Transverse colon (tissue), 4 donors: ENCODE measurements at regions not wholly inside any gene's neighbourhood (a gene's known extent, or its start where the extent isn't known, plus 50 kb on each side); places are given as distances from the start of the nearest gene placed in this dataset.

Experiments used
- DNase-seq: peaks from one replicate; pipeline ENCODE4 v3.0.0-alpha.2; 2019
- H3K27ac ChIP-seq, 4 donors: fragments of 200-600 bp; sonication (generic); 2 replicates each; pipeline ENCODE4 v1.5.1; 2016 to 2018; ENCODE audit warnings: inconsistent platforms in 4 of 4
- H3K27me3 ChIP-seq: fragments of 200-600 bp; sonication (generic); 2 replicates; pipeline ENCODE4 v1.5.1; 2017; ENCODE audit warnings: inconsistent platforms
- H3K36me3 ChIP-seq, 4 donors: fragments of 200-600 bp; sonication (generic); 2 replicates each; pipeline ENCODE4 v1.5.1; 2017 to 2019; ENCODE audit warnings: inconsistent platforms in 4 of 4
- H3K4me1 ChIP-seq, 4 donors: fragments of 200-600 bp; sonication (generic); 2 replicates each; pipeline ENCODE4 v1.5.1; 2017 to 2020; ENCODE audit warnings: inconsistent platforms in 4 of 4
- H3K4me3 ChIP-seq, 4 donors: fragments of 200-600 bp; sonication (generic); 1 replicate in 1 of 4; 2 replicates in 3 of 4; pipeline versions ENCODE4 v1.5.1 to v1.6.1; 2017 to 2019; ENCODE audit warnings: inconsistent platforms in 4 of 4
- H3K9me3 ChIP-seq, 2 donors: fragments of 200-600 bp; sonication (generic); 2 replicates each; pipeline ENCODE4 v1.5.1; 2017 to 2019; ENCODE audit warnings: inconsistent platforms in 2 of 2
- EP300 ChIP-seq: sonication (generic); formaldehyde crosslinking; IDR thresholded peaks from one replicate; pipeline ENCODE4 v1.6.1; 2017; ENCODE audit warnings: antibody characterized with exemption, low read depth
- POLR2A ChIP-seq: fragments of 450-650 bp; IDR thresholded peaks from one replicate; pipeline ENCODE4 v1.6.1; 2016; ENCODE audit warnings: antibody characterized with exemption, mild to moderate bottlenecking, moderate library complexity
- POLR2AphosphoS5 ChIP-seq, 3 donors: sonication (generic); formaldehyde crosslinking; IDR thresholded peaks; one replicate each; pipeline ENCODE4 v1.6.1; 2016; ENCODE audit warnings: antibody characterized with exemption in 3 of 3
- WGBS, 2 donors: methylation state at CpG; one replicate each; pipeline ENCODE4 v1.1.5; 2018; ENCODE audit warnings: low coverage in 1 of 2; 5-methylcytosine and 5-hydroxymethylcytosine counted together
- in situ Hi-C, 4 donors: fragments of 200-750 bp; cut with MboI; loops; one replicate each; pipeline versions ENCODE4 v1.15.0 to v1.15.1; 2017; ENCODE audit warnings: low sequenced_read_pairs in 3 of 4, low pct_ligation_motif_present in 1 of 4, low pct_unique_long_range_greater_than_20kb in 1 of 4
- intact Hi-C: fragments of 100-400 bp; cut with DNase I; formaldehyde crosslinking; loops from one replicate; pipeline ENCODE4 v1.15.1; 2023; ENCODE audit warnings: low total_unique reads
- TF ChIP-seq, protein P1 (sequence below), 5 experiments: fragments of 200-600 bp in 3 of 5; fragments of 450-650 bp in 2 of 5; sonication (generic) in 3 of 5; IDR thresholded peaks; 1 replicate in 2 of 5; 2 replicates in 3 of 5; pipeline ENCODE4 v1.5.1; 2016 to 2017; ENCODE audit warnings: antibody characterized with exemption in 5 of 5, inconsistent platforms in 3 of 5, mild to moderate bottlenecking in 2 of 5, moderate library complexity in 1 of 5

DNA sequence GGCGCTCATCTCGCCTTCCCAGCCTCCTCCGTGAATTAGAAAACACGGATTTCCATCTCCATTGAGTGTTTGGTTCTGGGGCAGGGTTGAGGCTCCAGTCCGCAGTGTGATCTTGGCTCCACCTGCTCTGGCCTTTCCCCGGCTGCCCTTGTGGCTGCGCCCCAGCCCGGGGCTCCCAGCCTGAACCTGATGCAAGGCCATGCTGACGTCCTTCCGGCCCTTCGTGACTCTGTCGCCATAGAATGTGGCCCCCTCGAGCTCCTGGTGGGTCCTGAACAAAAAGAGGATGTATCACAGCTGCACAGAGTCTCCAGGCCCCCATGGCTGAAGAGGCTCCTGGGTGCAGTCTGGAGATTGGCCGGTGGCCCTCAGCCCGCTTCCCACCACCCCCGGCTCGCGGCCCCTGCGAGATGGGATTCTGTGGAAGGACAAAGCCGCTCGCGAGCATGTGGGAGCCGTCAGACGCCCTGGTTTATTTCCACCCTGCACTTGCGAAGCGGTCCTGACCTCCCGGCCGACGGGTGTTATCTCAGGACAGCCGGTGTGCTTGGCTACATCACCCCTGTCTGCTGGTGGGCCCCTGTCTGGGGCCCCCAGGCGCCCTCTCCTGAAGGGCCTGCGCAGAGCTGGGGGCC, 1214.0 kb downstream of the BRD1 start:
- no peaks in the 10 kb centered on the region for H3K4me1 ChIP-seq
- H3K27ac ChIP-seq, result no peak overlapping the region
- no peaks in the 10 kb centered on the region for H3K27me3 ChIP-seq
- H3K4me3 ChIP-seq, result no peak overlapping the region
- no peaks in the 10 kb centered on the region for H3K9me3 ChIP-seq
- DNase-seq, result no peak
- no peaks in the 10 kb centered on the region for H3K36me3 ChIP-seq
- intact Hi-C loops (no loop called here), in situ Hi-C loops (no loop called here)
- TF ChIP-seq POLR2A (no peak), POLR2AphosphoS5 (IDR thresholded peaks at IDR 0.05) (no peak), EP300 (no peak)
- TF ChIP-seq, protein P1, sequence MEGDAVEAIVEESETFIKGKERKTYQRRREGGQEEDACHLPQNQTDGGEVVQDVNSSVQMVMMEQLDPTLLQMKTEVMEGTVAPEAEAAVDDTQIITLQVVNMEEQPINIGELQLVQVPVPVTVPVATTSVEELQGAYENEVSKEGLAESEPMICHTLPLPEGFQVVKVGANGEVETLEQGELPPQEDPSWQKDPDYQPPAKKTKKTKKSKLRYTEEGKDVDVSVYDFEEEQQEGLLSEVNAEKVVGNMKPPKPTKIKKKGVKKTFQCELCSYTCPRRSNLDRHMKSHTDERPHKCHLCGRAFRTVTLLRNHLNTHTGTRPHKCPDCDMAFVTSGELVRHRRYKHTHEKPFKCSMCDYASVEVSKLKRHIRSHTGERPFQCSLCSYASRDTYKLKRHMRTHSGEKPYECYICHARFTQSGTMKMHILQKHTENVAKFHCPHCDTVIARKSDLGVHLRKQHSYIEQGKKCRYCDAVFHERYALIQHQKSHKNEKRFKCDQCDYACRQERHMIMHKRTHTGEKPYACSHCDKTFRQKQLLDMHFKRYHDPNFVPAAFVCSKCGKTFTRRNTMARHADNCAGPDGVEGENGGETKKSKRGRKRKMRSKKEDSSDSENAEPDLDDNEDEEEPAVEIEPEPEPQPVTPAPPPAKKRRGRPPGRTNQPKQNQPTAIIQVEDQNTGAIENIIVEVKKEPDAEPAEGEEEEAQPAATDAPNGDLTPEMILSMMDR (IDR thresholded peaks at IDR 0.05), result no peak
- WGBS, 2 donors, result 86% methylated on average over 32 of the region's 32 CpGs; no CpG with 5 or more reads in 1 of the 2 donors

DNA sequence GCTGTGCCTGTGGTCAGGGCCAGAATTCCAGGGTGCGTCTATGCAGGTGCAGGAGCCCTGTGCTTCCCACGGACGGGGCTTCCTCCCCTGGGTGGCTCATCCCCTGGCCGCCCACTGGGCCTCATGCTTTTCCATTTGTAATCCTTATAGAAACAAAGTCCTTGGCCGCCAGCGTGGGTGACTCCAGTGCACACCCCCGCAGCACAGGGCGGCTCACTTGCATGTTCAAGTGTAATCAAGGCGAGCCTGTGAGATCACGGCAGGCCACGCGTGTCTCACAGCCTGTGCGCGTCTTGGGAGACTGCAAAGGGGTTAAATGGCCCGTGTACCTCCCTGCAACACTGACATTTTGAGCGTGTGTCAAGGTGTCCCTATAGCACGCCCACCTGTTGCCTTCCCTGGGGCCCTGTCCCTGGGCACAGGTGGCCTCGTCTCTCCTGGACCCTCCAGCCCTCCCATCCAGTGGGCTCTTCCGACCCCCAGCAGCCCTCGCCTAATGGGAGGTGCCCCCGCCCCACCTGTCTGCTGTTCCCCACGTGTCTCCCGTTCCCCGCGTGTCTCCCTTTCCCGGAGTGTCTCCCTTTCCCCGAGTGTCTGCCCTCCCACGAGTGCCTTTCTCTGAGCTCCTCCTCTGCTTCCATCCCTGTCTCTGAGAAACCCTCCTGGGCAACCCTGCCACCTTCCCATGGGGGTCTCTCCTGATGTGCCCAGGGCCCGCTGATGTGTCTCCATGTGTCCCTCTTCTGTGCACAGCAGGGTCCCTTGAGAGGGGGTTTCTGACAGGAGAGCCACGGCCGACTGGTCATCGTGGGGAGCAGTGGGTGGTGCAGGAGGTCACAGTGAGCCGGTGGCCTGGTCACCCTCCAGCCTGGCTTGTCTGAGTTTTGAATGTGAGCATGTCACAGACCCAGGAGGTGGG, 1215.3 kb downstream of the BRD1 start:
- TF ChIP-seq EP300 (no peak), POLR2AphosphoS5 (IDR thresholded peaks at IDR 0.05) (no peak), POLR2A (no peak)
- TF ChIP-seq, protein P1 (IDR thresholded peaks at IDR 0.05), result no peak
- H3K4me3 ChIP-seq, result no peak overlapping the region
- H3K27me3 ChIP-seq, result no peaks in the 10 kb centered on the region
- in situ Hi-C loops (no loop called here), intact Hi-C loops (no loop called here)
- DNase-seq, result no peak
- H3K4me1 ChIP-seq, result no peaks in the 10 kb centered on the region
- no peaks in the 10 kb centered on the region for H3K36me3 ChIP-seq
- no peaks in the 10 kb centered on the region for H3K9me3 ChIP-seq
- H3K27ac ChIP-seq, result no peak overlapping the region
- WGBS, 2 donors, result 81 to 92% methylated on average over 8 to 29 of the region's 33 CpGs

DNA sequence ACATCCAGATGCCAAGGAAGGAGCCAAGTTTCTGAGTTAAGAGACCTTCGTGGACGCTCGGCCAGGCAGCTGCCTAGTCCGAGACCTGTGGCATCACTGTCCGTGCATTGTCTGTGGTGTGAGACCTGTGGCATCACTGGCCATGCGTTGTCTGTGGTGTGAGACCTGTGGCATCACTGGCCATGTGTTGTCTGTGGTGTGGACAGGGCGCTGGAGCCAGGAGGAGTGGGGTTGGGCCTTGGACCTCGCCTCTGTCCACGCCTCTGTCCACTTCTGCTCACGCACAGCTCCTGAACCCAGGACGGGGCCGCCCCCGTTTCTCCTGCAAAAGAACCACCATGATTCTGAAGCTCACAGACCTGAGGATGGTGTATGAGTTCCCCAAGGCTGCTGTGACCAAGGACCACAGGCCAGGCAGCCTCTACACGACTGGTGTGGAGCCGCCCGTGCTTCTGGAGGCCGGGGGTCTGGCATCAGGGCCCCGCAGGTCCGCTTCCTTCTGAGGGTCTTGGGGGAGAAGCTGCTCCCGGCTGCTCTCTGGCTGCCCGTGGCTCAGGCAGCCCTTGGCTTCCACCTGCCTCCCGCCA, 1218.3 kb downstream of the BRD1 start:
- intact Hi-C loops, result no loop called here
- Histone ChIP-seq H3K4me3 (no peak overlapping the region), H3K9me3 (no peaks in the 10 kb centered on the region), H3K27ac (no peak overlapping the region), H3K4me1 (no peaks in the 10 kb centered on the region), H3K36me3 (no peaks in the 10 kb centered on the region), H3K27me3 (no peaks in the 10 kb centered on the region)
- no peak for TF ChIP-seq EP300
- no peak for TF ChIP-seq POLR2AphosphoS5 (IDR thresholded peaks at IDR 0.05)
- TF ChIP-seq, protein P1 (IDR thresholded peaks at IDR 0.05), result no peak
- TF ChIP-seq POLR2A, result no peak
- in situ Hi-C loops, result no loop called here
- 89% methylated on average over 22 of the region's 22 CpGs; no CpG with 5 or more reads in 1 of the 2 donors for WGBS, 2 donors
- no peak for DNase-seq
